ENCODE measurements at regions not wholly inside any gene's neighbourhood (a gene's known extent, or its start where the extent isn't known, plus 50 kb on each side); places are given as distances from the start of the nearest gene placed in this dataset.
A peak's percentile ranks its signal among the peaks of the same experiment; 100 is the strongest.

DNA sequence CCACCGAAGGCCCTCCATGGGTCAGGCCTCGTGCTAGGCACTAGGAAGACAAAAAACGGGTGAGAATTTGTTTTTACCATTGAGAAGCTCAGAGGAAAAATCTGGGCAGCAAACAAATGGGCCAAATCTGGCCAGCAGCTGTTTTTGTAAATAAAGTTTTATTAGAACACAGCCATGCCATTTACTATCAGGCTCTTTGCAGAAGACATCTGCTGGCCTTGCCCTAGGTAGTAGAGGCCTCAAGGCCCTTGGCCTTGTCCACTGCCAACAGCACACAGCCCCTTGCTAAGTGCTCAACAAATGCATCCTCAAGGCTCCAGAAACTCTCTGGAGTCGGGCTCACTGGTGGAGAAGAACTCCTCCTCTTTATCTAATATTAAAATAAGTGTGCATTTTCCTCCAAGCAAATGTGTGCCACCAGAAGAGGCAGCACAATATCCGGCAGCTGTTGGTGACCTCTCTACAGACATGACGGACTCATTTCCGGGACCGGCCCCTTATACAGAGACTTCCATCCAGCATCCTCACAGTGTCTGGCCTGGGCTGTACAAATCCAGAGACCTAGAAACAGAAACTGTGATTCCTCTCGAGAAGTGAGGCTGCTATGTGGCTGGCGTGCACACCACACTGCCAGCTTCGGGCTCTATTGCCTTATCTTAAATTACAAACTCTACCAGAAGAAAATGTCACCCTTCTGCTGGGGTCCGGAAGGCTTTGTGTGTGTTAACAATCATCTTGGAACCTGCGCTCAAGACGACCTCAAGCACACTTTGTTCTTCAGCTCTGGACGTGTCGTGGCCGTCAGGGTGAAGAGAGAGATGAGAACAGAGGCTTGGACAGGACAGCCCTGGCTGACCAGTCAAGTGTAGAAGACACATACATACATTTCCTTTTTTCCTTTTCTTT lies 203.9 kb downstream of the TOMM20 start:
- intact Hi-C loops (cut with DNase I; ENCODE audit: low total_unique reads): no loop called here
- Histone ChIP-seq H3K36me3 (no peaks in the 10 kb centered on the region), H3K4me1 (peaks cover 0 to 5% of the 10 kb centered on the region in 2 donors), H3K9me3 (no peaks in the 10 kb centered on the region), H3K4me3 (no peak overlapping the region), H3K27me3 (no peaks in the 10 kb centered on the region), H3K27ac (peak overlapping the region; percentile 58 to 83)
- no peak for TF ChIP-seq POLR2A (IDR thresholded peaks at IDR 0.05)
- TF ChIP-seq, protein P1, sequence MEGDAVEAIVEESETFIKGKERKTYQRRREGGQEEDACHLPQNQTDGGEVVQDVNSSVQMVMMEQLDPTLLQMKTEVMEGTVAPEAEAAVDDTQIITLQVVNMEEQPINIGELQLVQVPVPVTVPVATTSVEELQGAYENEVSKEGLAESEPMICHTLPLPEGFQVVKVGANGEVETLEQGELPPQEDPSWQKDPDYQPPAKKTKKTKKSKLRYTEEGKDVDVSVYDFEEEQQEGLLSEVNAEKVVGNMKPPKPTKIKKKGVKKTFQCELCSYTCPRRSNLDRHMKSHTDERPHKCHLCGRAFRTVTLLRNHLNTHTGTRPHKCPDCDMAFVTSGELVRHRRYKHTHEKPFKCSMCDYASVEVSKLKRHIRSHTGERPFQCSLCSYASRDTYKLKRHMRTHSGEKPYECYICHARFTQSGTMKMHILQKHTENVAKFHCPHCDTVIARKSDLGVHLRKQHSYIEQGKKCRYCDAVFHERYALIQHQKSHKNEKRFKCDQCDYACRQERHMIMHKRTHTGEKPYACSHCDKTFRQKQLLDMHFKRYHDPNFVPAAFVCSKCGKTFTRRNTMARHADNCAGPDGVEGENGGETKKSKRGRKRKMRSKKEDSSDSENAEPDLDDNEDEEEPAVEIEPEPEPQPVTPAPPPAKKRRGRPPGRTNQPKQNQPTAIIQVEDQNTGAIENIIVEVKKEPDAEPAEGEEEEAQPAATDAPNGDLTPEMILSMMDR (IDR thresholded peaks at IDR 0.05): no peak
- DNase-seq: peak in 1 of 2 donors; percentile 13

DNA sequence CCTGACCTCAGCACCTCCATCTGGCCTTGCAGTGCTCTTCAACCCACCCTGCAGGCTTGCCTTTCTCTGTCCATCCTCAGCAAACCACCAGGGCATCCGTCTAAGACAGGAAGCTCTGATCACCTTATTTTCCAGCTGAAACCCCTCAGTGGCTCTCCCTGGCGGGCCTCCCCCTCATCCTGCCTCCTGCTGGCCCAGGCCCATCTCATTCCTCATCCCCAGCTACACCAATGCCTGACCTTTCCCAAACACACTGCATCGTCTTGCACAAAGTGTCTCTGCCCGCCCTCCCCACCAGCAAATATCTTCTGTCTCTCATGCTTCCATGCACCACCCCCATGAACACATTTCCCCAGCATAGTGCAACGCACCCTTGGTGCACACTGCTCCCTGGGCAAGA lies 205.0 kb downstream of the TOMM20 start:
- Histone ChIP-seq H3K4me1 (peaks cover 8 to 12% of the 10 kb centered on the region in 2 donors), H3K27ac (no peak overlapping the region), H3K9me3 (no peaks in the 10 kb centered on the region), H3K27me3 (no peaks in the 10 kb centered on the region), H3K4me3 (no peak overlapping the region), H3K36me3 (no peaks in the 10 kb centered on the region)
- peak in 1 of 2 donors; percentile 9 for DNase-seq
- TF ChIP-seq POLR2A (IDR thresholded peaks at IDR 0.05): no peak
- TF ChIP-seq, protein P1 (IDR thresholded peaks at IDR 0.05): no peak
- intact Hi-C loops (cut with DNase I; ENCODE audit: low total_unique reads): no loop called here

DNA sequence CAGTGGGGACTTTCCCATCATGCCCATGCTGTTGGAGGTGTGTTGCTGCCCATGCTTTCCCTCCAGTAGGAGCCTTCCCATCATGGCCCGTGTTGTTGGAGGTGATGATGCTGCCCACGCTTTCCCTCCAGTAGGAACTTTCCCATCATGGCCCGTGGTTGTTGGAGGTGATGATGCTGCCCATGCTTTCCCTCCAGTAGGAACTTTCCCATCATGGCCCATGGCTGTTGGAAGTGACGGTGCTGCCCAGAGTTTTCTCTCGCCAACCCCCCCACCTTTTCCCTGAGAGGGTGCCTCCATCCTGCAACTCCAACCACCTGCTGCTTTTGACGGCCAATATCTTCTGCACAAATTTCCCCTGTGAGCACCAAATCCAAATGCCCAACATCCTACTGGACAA lies 205.7 kb downstream of the TOMM20 start:
- intact Hi-C loops (cut with DNase I; ENCODE audit: low total_unique reads): no loop called here
- no peaks in the 10 kb centered on the region for H3K36me3 ChIP-seq
- TF ChIP-seq, protein P1 (IDR thresholded peaks at IDR 0.05): no peak
- TF ChIP-seq POLR2A (IDR thresholded peaks at IDR 0.05): no peak
- no peak overlapping the region for H3K4me3 ChIP-seq
- DNase-seq: peak in 1 of 2 donors; percentile 7
- H3K27me3 ChIP-seq: no peaks in the 10 kb centered on the region
- H3K27ac ChIP-seq: no peak overlapping the region
- H3K4me1 ChIP-seq: peaks cover 8 to 12% of the 10 kb centered on the region in 2 donors
- no peaks in the 10 kb centered on the region for H3K9me3 ChIP-seq

DNA sequence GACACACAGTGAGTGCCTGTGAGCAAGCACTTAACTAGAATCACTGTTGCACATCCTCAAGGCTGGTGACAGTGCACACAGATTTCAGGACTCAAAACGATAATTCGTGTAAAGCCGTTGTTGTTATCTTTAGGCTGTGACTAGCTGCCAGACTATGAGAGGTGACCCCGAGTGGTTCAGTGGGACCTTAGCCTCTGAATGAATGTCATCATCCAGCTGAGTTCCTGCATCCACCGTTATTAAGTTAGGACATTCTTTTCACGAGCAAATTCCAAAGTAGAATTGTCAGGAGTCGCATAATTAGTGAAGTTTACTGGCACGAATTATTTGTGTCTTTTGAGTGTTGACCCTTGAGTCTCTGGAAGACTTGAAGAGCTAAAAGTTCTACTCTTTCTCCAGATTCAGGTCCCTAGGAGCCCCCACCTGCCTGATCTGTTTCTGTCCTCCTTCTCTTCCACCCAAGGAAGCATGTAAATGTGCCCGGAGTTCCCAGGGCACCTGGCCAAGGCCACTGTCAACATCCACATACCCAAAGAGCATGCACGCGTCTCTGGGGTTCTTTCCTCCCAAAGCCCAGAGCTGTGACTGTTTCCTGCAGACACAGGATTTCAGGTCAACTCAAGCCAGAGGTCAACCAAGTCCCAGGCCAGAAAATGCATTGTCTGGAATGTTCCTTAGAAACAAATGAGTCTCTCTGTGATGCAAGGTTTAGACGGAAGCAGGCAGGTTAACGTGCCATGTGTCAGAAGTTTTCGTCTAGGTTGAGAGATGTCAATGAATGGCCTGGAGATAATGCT lies 207.2 kb downstream of the TOMM20 start:
- intact Hi-C loops (cut with DNase I; ENCODE audit: low total_unique reads): no loop called here
- Histone ChIP-seq H3K36me3 (no peaks in the 10 kb centered on the region), H3K9me3 (no peaks in the 10 kb centered on the region), H3K4me3 (no peak overlapping the region), H3K27ac (peak overlapping the region; percentile 41 to 83), H3K27me3 (no peaks in the 10 kb centered on the region), H3K4me1 (peaks cover 8 to 20% of the 10 kb centered on the region in 2 donors)
- DNase-seq: peak in 1 of 2 donors; percentile 62
- TF ChIP-seq, protein P1 (IDR thresholded peaks at IDR 0.05): no peak
- TF ChIP-seq POLR2A (IDR thresholded peaks at IDR 0.05): no peak

DNA sequence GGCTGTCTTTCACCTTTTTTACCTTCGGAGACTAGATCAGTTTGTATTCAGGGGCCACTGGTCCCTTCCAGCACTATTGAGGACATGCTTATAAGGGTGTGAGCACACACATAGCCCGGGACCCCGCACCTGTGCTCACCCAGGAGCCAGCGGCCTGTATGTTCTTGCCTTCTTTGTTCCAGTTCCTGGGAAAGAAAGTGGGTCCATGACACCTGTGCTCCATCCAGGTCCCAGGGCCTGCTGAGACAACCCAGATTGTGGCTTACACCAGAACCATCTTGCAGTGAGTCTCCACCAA lies 207.8 kb downstream of the TOMM20 start:
- Histone ChIP-seq H3K27ac (peak overlapping the region; percentile 81 to 83), H3K4me3 (no peak overlapping the region), H3K27me3 (no peaks in the 10 kb centered on the region), H3K36me3 (no peaks in the 10 kb centered on the region), H3K9me3 (no peaks in the 10 kb centered on the region), H3K4me1 (peaks cover 8 to 16% of the 10 kb centered on the region in 2 donors)
- intact Hi-C loops (cut with DNase I; ENCODE audit: low total_unique reads): no loop called here
- TF ChIP-seq POLR2A (IDR thresholded peaks at IDR 0.05): no peak
- TF ChIP-seq, protein P1 (IDR thresholded peaks at IDR 0.05): no peak
- DNase-seq: no peak

Measured in uterus (tissue), 3 donors.